HCT116 (cell line): ENCODE measurements at regions not wholly inside any gene's neighbourhood (a gene's known extent, or its start where the extent isn't known, plus 50 kb on each side); places are given as distances from the start of the nearest gene placed in this dataset.

Experiments
- ATAC-seq: fragments of 200-7000 bp; cut with Tn5 transposase; 2 replicates; pipeline ENCODE4 v1.9.1; 2020; ENCODE audit warnings: mild to moderate bottlenecking, moderate library complexity
- BruUV-seq: library from RNA; stranded (reverse); fragments of 400-500 nt; replicated peaks from 2 replicates; lab custom pipeline; 2021; lab: Mats Ljungman, UMichigan
- CTCF ChIA-PET: fragments of 300-600 bp; sonication (Branson Sonifier 250); formaldehyde crosslinking; loops from one replicate; lab custom pipeline; 2021; ENCODE audit warnings: antibody characterized with exemption; lab: Charles Lee
- POLR2A ChIA-PET: fragments of 300-600, 350-600 bp; sonication (Branson Sonifier 250); formaldehyde crosslinking; loops from one replicate; lab custom pipeline; 2021; ENCODE audit warnings: antibody characterized with exemption; lab: Charles Lee
- RAD21 ChIA-PET, 2 experiments: fragments of 300-600 bp; sonication (Branson Sonifier 250); formaldehyde crosslinking; loops; one replicate each; lab custom pipeline; 2023; ENCODE audit warnings: low total read pairs in 2 of 2; ENCODE audit not compliant: uncharacterized antibody in 2 of 2, unreplicated experiment in 2 of 2, low non-redundant PET in 1 of 2; lab: Charles Lee
- DNase-seq: peaks from one replicate; pipeline ENCODE4 v3.0.0-alpha.2; 2010; ENCODE audit warnings: low read depth, low spot score
- H2AFZ ChIP-seq: fragments of 200-600 bp; shearing (Covaris generic), sonication (generic); 2 replicates; pipeline ENCODE4 v1.6.1; 2017; ENCODE audit warnings: low read depth, mixed run types, mixed read lengths, antibody characterized with exemption, low read length; ENCODE audit not compliant: poor library complexity, severe bottlenecking
- H3K27ac ChIP-seq: 2 replicates; pipeline ENCODE4 v1.5.1; 2012; ENCODE audit warnings: low read depth, low read length
- H3K27me3 ChIP-seq: fragments of 200-600 bp; sonication (generic); 2 replicates; pipeline ENCODE4 v1.6.1; 2016; ENCODE audit warnings: mixed run types, low read length, mixed read lengths; ENCODE audit not compliant: insufficient read depth
- H3K36me3 ChIP-seq, 2 experiments: fragments of 200-500 bp in 1 of 2; fragments of 200-600 bp in 1 of 2; sonication (Bioruptor generic) in 1 of 2; sonication (generic) in 1 of 2; 2 replicates each; pipeline versions ENCODE4 v1.5.1 to v1.6.1; 2014 to 2016; ENCODE audit warnings: low read length in 2 of 2, inconsistent platforms in 1 of 2, mixed read lengths in 1 of 2, mixed run types in 1 of 2; ENCODE audit not compliant: insufficient read depth in 2 of 2, control insufficient read depth in 1 of 2
- H3K4me1 ChIP-seq, 2 experiments: fragments of 200-600 bp in 1 of 2; sonication (generic) in 1 of 2; 2 replicates each; pipeline versions ENCODE4 v1.5.1 to v1.6.1; 2012 to 2017; ENCODE audit warnings: low read length in 2 of 2, inconsistent platforms in 1 of 2, mild to moderate bottlenecking in 1 of 2, mixed read lengths in 1 of 2, mixed run types in 1 of 2, moderate library complexity in 1 of 2; ENCODE audit not compliant: insufficient read depth in 2 of 2, control insufficient read depth in 1 of 2
- H3K4me2 ChIP-seq: fragments of 200-600 bp; sonication (generic); 2 replicates; pipeline ENCODE4 v1.6.1; 2017; ENCODE audit warnings: mixed run types, low read length, mixed read lengths
- H3K4me3 ChIP-seq, 2 experiments: fragments of 200-600 bp in 1 of 2; sonication (generic) in 1 of 2; replicated peaks in 1 of 2; 2 replicates each; pipeline ENCODE4 v1.5.1; 2011 to 2016; ENCODE audit warnings: low read length in 2 of 2, control low read depth in 1 of 2, low read depth in 1 of 2, mild to moderate bottlenecking in 1 of 2, mixed read lengths in 1 of 2, mixed run types in 1 of 2
- H3K79me2 ChIP-seq: fragments of 200-600 bp; sonication (generic); 2 replicates; pipeline ENCODE4 v1.6.1; 2017; ENCODE audit warnings: mild to moderate bottlenecking, mixed run types, low read length, moderate library complexity, mixed read lengths; ENCODE audit not compliant: insufficient read depth
- H3K9ac ChIP-seq: fragments of 200-600 bp; sonication (generic); 2 replicates; pipeline ENCODE4 v1.6.1; 2016; ENCODE audit warnings: low read length, mixed read lengths
- H3K9me2 ChIP-seq: fragments of 200-600 bp; sonication (generic), shearing (Covaris generic); 2 replicates; pipeline ENCODE4 v1.6.1; 2017; ENCODE audit warnings: mixed run types, mild to moderate bottlenecking, moderate library complexity; ENCODE audit not compliant: insufficient read depth
- H3K9me3 ChIP-seq, 2 experiments: fragments of 200-500 bp in 1 of 2; fragments of 200-600 bp in 1 of 2; sonication (Bioruptor generic) in 1 of 2; sonication (generic) in 1 of 2; 2 replicates each; pipeline ENCODE4 v1.6.1; 2014 to 2017; ENCODE audit warnings: low read length in 2 of 2, mixed read lengths in 2 of 2, inconsistent platforms in 1 of 2, low read depth in 1 of 2, mild to moderate bottlenecking in 1 of 2, mixed run types in 1 of 2, moderate library complexity in 1 of 2; ENCODE audit not compliant: control insufficient read depth in 1 of 2, insufficient read depth in 1 of 2
- H4K20me1 ChIP-seq: fragments of 200-600 bp; sonication (generic), shearing (Covaris generic); 2 replicates; pipeline ENCODE4 v1.6.1; 2017; ENCODE audit warnings: mixed run types, mild to moderate bottlenecking, moderate library complexity; ENCODE audit not compliant: insufficient read depth
- ATF3 ChIP-seq: IDR thresholded peaks from 2 replicates; pipeline ENCODE4 v1.6.1; 2012
- CEBPB ChIP-seq: IDR thresholded peaks from 2 replicates; pipeline ENCODE4 v1.6.1; 2012; ENCODE audit warnings: low read depth
- EGR1 ChIP-seq: IDR thresholded peaks from 2 replicates; pipeline ENCODE4 v1.6.1; 2012; ENCODE audit warnings: low read depth
- ELF1 ChIP-seq: IDR thresholded peaks from 2 replicates; pipeline ENCODE4 v1.6.1; 2012; ENCODE audit warnings: low read depth, borderline replicate concordance
- EZH2 ChIP-seq: fragments of 200-600 bp; sonication (generic); IDR thresholded peaks from 2 replicates; pipeline ENCODE4 v1.6.1; 2017; ENCODE audit warnings: antibody characterized with exemption, mixed run types
- EZH2phosphoT487 ChIP-seq: fragments of 200-600 bp; IDR thresholded peaks from 2 replicates; pipeline ENCODE4 v1.6.1; 2018; ENCODE audit warnings: antibody characterized with exemption, borderline replicate concordance
- FOSL1 ChIP-seq: IDR thresholded peaks from 2 replicates; pipeline ENCODE4 v1.6.1; 2012; ENCODE audit warnings: low read depth
- MAX ChIP-seq: IDR thresholded peaks from 2 replicates; pipeline ENCODE4 v1.6.1; 2012
- POLR2A ChIP-seq: IDR thresholded peaks from 2 replicates; pipeline ENCODE4 v1.7.0; 2011; ENCODE audit warnings: borderline replicate concordance; ENCODE audit not compliant: insufficient read depth, insufficient read length; ENCODE audit errors: extremely low read depth
- RAD21 ChIP-seq: IDR thresholded peaks from 2 replicates; pipeline ENCODE4 v1.6.1; 2012; ENCODE audit warnings: low read depth, mild to moderate bottlenecking
- SIN3A ChIP-seq: IDR thresholded peaks from 2 replicates; pipeline ENCODE4 v1.6.1; 2012; ENCODE audit warnings: low read depth
- SP1 ChIP-seq: IDR thresholded peaks from 2 replicates; pipeline ENCODE4 v1.6.1; 2012; ENCODE audit warnings: low read depth
- SRF ChIP-seq: IDR thresholded peaks from 2 replicates; pipeline ENCODE4 v1.6.1; 2012; ENCODE audit warnings: low read depth
- TCF7L2 ChIP-seq: IDR thresholded peaks from 2 replicates; pipeline ENCODE4 v1.7.0; 2011; ENCODE audit warnings: borderline replicate concordance, inconsistent platforms; ENCODE audit not compliant: insufficient read depth, insufficient read length; ENCODE audit errors: extremely low read depth
- ZBTB33 ChIP-seq: IDR thresholded peaks from 2 replicates; pipeline ENCODE4 v1.6.1; 2011; ENCODE audit warnings: mild to moderate bottlenecking, low read length, moderate library complexity; ENCODE audit not compliant: insufficient replicate concordance; ENCODE audit errors: extremely low read depth
- ZNF274 ChIP-seq: fragments of 200-500 bp; sonication (Bioruptor generic); IDR thresholded peaks from 2 replicates; pipeline ENCODE4 v1.6.1; 2014; ENCODE audit warnings: mild to moderate bottlenecking, low read depth, low read length, inconsistent platforms
- intact Hi-C: fragments of 100-400 bp; cut with micrococcal nuclease; formaldehyde crosslinking; loops from 2 replicates; pipeline ENCODE4 v1.10.0; 2022
- TF ChIP-seq, protein P1 (sequence below), 3 experiments: fragments of 200-600 bp in 1 of 3; sonication (generic) in 1 of 3; IDR thresholded peaks in 2 of 3; conservative IDR thresholded peaks in 1 of 3; 2 replicates each; pipeline ENCODE4 v1.5.1; 2012 to 2017; ENCODE audit warnings: low read depth in 2 of 3, low read length in 2 of 3, antibody characterized with exemption in 1 of 3, borderline replicate concordance in 1 of 3, control low read depth in 1 of 3, mild to moderate bottlenecking in 1 of 3, mixed read lengths in 1 of 3, mixed run types in 1 of 3, moderate library complexity in 1 of 3; ENCODE audit not compliant: insufficient read depth in 1 of 3

GRCh38 chr11:80529726-80530125, 1088.9 kb upstream of the TENM4 start:
- Histone ChIP-seq H4K20me1 (no peaks in the 10 kb centered on the region), H2AFZ (no peak overlapping the region), H3K4me2 (no peak overlapping the region), H3K79me2 (no peaks in the 10 kb centered on the region), H3K9ac (no peak overlapping the region), H3K9me3 (peaks cover 3 to 11% of the 10 kb centered on the region in 2 experiments; a peak in 2 of 4 replicates), H3K4me1 (no peaks in the 10 kb centered on the region), H3K4me3 (no peak overlapping the region), H3K36me3 (no peaks in the 10 kb centered on the region), H3K27ac (no peak overlapping the region), H3K9me2 (no peaks in the 10 kb centered on the region), H3K27me3 (no peaks in the 10 kb centered on the region)
- BruUV-seq, result no TSS peak
- DNase-seq, result no peak
- CTCF ChIA-PET, result no interaction called here
- TF ChIP-seq SP1 (no peak), FOSL1 (no peak)
- RAD21 ChIA-PET, result no interaction called here
- POLR2A ChIA-PET, result no interaction called here
- no peak for ATAC-seq
- intact Hi-C loops, result no loop called here

DNA sequence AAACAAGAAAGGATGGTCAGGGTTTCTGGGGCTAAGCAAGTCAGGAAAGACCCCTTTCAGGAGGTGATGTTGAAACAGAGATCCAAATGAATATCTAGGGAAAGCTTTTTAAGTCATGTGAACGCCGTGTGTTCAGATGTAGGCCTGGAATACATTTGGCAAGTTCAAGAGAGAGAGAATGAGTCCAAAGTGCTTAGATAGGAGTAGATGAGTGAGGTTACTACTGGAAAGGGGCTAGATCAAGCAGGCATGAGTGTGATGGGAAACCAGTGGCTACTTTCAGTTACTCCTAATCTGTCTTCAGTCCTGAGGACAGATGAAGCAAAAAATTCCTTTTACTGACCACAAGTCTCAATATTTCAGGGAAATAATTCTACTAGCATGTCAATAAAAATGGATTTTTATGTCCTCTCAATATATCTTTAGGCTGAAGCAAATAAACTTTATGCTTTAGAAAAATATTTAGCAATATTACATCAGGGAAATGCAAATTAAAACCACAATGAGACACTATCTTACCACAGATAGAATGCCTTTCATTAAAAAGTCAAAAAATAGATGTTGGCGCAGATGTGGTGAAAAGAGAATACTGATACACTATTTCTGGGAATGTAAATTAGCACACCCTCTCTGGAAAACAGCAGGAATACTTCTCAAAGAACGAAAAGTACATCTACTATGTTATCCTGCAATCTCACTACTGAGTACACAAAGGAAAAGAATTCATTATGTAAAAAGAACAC, 1085.0 kb upstream of the TENM4 start:
- RAD21 ChIA-PET, result no interaction called here
- CTCF ChIA-PET, result no interaction called here
- TF ChIP-seq ELF1 (no peak), SRF (no peak), SP1 (no peak), CEBPB (no peak), EZH2phosphoT487 (no peak), POLR2A (no peak), EZH2 (no peak), ATF3 (no peak), RAD21 (no peak), EGR1 (no peak), TCF7L2 (no peak), ZNF274 (no peak), SIN3A (no peak), ZBTB33 (no peak), MAX (no peak)
- TF ChIP-seq, protein P1, sequence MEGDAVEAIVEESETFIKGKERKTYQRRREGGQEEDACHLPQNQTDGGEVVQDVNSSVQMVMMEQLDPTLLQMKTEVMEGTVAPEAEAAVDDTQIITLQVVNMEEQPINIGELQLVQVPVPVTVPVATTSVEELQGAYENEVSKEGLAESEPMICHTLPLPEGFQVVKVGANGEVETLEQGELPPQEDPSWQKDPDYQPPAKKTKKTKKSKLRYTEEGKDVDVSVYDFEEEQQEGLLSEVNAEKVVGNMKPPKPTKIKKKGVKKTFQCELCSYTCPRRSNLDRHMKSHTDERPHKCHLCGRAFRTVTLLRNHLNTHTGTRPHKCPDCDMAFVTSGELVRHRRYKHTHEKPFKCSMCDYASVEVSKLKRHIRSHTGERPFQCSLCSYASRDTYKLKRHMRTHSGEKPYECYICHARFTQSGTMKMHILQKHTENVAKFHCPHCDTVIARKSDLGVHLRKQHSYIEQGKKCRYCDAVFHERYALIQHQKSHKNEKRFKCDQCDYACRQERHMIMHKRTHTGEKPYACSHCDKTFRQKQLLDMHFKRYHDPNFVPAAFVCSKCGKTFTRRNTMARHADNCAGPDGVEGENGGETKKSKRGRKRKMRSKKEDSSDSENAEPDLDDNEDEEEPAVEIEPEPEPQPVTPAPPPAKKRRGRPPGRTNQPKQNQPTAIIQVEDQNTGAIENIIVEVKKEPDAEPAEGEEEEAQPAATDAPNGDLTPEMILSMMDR (IDR thresholded peaks at IDR 0.05 in 2 of 3, conservative IDR thresholded peaks at IDR 0.05 in 1 of 3; ENCODE audit: borderline replicate concordance in 1 of 3, insufficient read depth in 1 of 3, low read depth in 2 of 3, low read length in 2 of 3), result no peak

More for the DNA sequence above, 1085.0 kb upstream of the TENM4 start:
- Histone ChIP-seq H3K4me2 (no peak overlapping the region), H2AFZ (no peak overlapping the region), H4K20me1 (no peaks in the 10 kb centered on the region), H3K4me1 (no peaks in the 10 kb centered on the region), H3K36me3 (no peaks in the 10 kb centered on the region), H3K79me2 (no peaks in the 10 kb centered on the region), H3K9ac (no peak overlapping the region), H3K4me3 (no peak overlapping the region), H3K27me3 (no peaks in the 10 kb centered on the region), H3K9me2 (no peaks in the 10 kb centered on the region), H3K9me3 (peaks cover 3 to 19% of the 10 kb centered on the region in 2 experiments; a peak in 2 of 4 replicates), H3K27ac (no peak overlapping the region)
- DNase-seq (no peak), ATAC-seq (no peak)
- POLR2A ChIA-PET, result no interaction called here
- intact Hi-C loops, result no loop called here
- BruUV-seq, result no TSS peak
